SHP77 treated with DMSO at 0.1 percent for 48 hours (cell line): ENCODE measurements at regions not wholly inside any gene's neighbourhood (a gene's known extent, or its start where the extent isn't known, plus 50 kb on each side); places are given as distances from the start of the nearest gene placed in this dataset.

Source experiments
- DNase-seq: peaks from one replicate; lab custom pipeline; 2025; lab: John Stamatoyannopoulos, UW

DNA sequence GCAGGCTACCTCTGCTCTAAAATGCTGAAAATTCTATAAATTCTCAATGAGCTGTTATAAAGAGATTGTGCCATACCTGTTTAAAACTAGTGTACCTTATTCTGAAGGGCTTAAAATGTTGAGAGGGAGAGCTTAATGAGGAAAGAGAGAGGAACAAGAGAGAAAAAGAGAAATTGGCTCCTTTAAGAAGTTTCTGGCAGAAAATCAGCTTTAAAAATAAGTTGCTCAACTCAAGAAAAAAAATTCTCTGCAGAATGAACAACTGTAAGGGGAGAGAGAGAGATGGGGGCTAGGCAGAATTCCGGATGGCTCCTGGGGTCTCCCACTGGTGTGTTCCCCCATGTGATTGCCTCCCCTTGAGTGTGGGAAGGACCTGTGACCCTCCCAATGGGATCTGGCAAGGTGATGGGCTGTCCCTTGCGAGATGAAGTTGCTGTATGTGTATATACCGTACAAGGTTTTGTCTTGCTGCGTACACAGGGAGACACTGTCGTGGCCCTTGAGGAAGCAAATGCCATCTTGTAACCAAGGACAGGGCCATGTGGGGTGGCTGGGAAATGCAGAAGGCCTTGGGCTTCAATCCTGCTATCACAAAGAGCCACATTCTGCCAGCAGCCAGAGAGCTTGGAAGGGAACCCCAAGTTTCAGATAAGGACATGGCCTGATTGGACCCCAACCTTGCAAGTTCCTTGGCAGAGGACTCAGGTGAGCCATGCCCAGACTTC is 64.3 kb upstream of the S1PR3 start:
- no peak for DNase-seq

GRCh38 chr9:88927510-88927909 is 63.8 kb upstream of the S1PR3 start:
- no peak for DNase-seq

GRCh38 chr9:88930716-88931115 is 60.6 kb upstream of the S1PR3 start:
- no peak for DNase-seq

DNA sequence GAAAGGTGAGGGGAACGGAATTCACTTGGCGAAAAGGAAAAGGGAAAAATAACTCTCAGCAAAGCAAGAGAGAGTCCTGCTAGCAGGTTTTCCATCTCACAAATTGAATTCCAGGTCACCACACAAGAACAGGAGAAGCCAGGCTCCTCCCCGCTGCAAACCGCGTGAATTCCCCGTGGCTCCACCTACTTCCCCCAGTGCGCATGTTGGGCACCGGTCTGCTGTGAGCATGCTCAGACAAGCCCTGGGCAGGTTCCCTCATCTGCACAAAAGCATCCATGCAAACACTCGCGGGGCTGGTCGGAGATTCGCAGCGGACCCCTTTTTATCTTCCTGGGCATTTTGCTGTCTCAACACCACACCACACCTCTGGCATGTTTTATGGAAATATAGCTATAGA is 58.5 kb upstream of the S1PR3 start:
- DNase-seq = peak; percentile 80

- DNase-seq = no peak
Measured at GRCh38 chr9:88933607-88934379, 57.5 kb upstream of the S1PR3 start.

- no peak for DNase-seq
Measured at GRCh38 chr9:88934876-88935535, 56.3 kb upstream of the S1PR3 start.

- no peak for DNase-seq
Measured at GRCh38 chr9:88936132-88936531, 55.1 kb upstream of the S1PR3 start.

GRCh38 chr9:88936668-88937067 is 54.6 kb upstream of the S1PR3 start:
- no peak for DNase-seq

GRCh38 chr9:88937248-88937647 is 54.0 kb upstream of the S1PR3 start:
- DNase-seq = no peak

GRCh38 chr9:88938189-88938588 is 53.1 kb upstream of the S1PR3 start:
- DNase-seq = no peak
